Caco-2 (cell line): ENCODE measurements at regions not wholly inside any gene's neighbourhood (a gene's known extent, or its start where the extent isn't known, plus 50 kb on each side); places are given as distances from the start of the nearest gene placed in this dataset.

ENCODE experiments used
- BruUV-seq: library from RNA; stranded (reverse); fragments of 400-500 nt; replicated peaks from 2 replicates; lab custom pipeline; 2021; lab: Mats Ljungman, UMichigan
- CTCF ChIA-PET: fragments of 300-600 bp; sonication (Branson Sonifier 250); formaldehyde crosslinking; loops from one replicate; lab custom pipeline; 2022; ENCODE audit warnings: antibody characterized with exemption; lab: Charles Lee
- POLR2A ChIA-PET: fragments of 300-600 bp; sonication (Branson Sonifier 250); formaldehyde crosslinking; loops from one replicate; lab custom pipeline; 2022; ENCODE audit warnings: antibody characterized with exemption; lab: Charles Lee
- DNase-seq, 2 experiments: peaks; one replicate each; pipeline versions ENCODE4 v3.0.0 to v3.0.0-alpha.2; 2020 to 2022
- H3K27me3 ChIP-seq: replicated peaks from 2 replicates; pipeline ENCODE4 v1.6.0; 2011; ENCODE audit warnings: low read length; ENCODE audit not compliant: control insufficient read depth, insufficient read depth
- H3K36me3 ChIP-seq: 2 replicates; pipeline ENCODE4 v1.5.1; 2011; ENCODE audit warnings: low read length; ENCODE audit not compliant: control insufficient read depth, insufficient read depth
- H3K4me1 ChIP-seq: fragments of 250-450 bp; sonication (Bioruptor Pico); 2 replicates; pipeline ENCODE4 v1.5.1; 2020; ENCODE audit warnings: mild to moderate bottlenecking
- H3K4me3 ChIP-seq: 2 replicates; pipeline ENCODE4 v1.5.1; 2011; ENCODE audit warnings: low read depth, mild to moderate bottlenecking, control low read depth, low read length
- H3K9me3 ChIP-seq: fragments of 250-450 bp; sonication (Bioruptor Pico); 2 replicates; pipeline ENCODE4 v1.5.1; 2020; ENCODE audit warnings: mild to moderate bottlenecking, moderate library complexity
- H3K27ac Mint-ChIP-seq: one replicate; pipeline ENCODE4 v1.8.0; 2022; ENCODE audit warnings: mixed read lengths; ENCODE audit not compliant: unreplicated experiment
- H3K27me3 Mint-ChIP-seq: one replicate; pipeline ENCODE4 v1.8.0; 2022; ENCODE audit warnings: mixed read lengths; ENCODE audit not compliant: insufficient read depth, unreplicated experiment
- H3K36me3 Mint-ChIP-seq: one replicate; pipeline ENCODE4 v1.8.0; 2022; ENCODE audit warnings: mild to moderate bottlenecking, mixed read lengths; ENCODE audit not compliant: insufficient read depth, unreplicated experiment
- H3K4me1 Mint-ChIP-seq: one replicate; pipeline ENCODE4 v1.8.0; 2022; ENCODE audit warnings: low read depth, mixed read lengths; ENCODE audit not compliant: unreplicated experiment
- H3K4me3 Mint-ChIP-seq: one replicate; pipeline ENCODE4 v1.8.0; 2022; ENCODE audit warnings: mild to moderate bottlenecking, moderate library complexity, mixed read lengths; ENCODE audit not compliant: unreplicated experiment
- H3K9me3 Mint-ChIP-seq: one replicate; pipeline ENCODE4 v1.8.0; 2022; ENCODE audit warnings: mixed read lengths; ENCODE audit not compliant: unreplicated experiment
- intact Hi-C: fragments of 100-400 bp; cut with micrococcal nuclease; formaldehyde crosslinking; loops from one replicate; pipeline ENCODE4 v1.10.0; 2022; ENCODE audit not compliant: unreplicated experiment
- TF ChIP-seq, protein P1 (sequence below), 2 experiments: fragments of 200-600 bp in 1 of 2; IDR thresholded peaks; 1 replicate in 1 of 2; 2 replicates in 1 of 2; pipeline versions ENCODE4 v1.5.1 to v1.8.0; 2011 to 2022; ENCODE audit warnings: antibody characterized with exemption in 1 of 2, control low read depth in 1 of 2, inconsistent platforms in 1 of 2, low read depth in 1 of 2, low read length in 1 of 2, mild to moderate bottlenecking in 1 of 2, moderate library complexity in 1 of 2; ENCODE audit not compliant: insufficient read depth in 1 of 2, severe bottlenecking in 1 of 2, unreplicated experiment in 1 of 2

DNA sequence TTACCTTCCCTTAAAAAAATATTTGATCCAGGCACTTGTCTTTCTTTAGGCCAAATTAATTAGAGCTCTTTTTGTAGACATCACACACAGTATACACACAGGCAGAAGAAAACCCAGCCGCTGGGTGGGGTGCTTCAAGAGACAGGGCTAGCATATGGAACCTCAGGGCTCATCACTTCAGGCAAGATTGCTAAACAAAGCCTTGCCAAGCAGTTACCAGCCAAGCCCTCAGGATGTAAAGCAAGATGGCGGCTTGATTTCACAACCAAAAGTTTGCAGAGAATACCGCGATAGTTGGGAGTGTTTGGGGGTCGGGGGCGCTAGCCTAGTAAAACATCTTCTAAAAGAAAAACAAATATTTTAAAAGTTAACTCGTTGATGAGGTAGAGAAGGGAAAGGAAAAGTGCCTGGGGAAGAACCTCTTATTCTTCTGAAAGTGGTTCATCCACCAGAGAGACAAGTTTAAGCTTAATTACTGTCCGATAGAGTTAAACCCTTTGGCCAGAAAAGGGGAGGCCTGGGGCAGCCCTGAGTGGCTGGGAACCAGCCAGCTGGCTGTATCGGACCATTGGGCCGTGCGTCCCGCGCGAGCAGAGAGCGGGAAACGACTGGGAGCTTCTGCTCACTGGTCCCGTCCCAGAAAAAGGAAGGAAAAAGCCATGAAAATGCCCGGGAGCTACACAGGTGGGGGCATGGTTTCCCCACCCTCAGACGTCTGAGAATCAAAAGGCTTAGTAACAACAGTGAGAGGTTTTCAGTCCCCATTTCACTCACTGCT lies 254.9 kb upstream of the PCDH20 start:
- BruUV-seq: no TSS peak
- no peaks in the 10 kb centered on the region for H3K36me3 Mint-ChIP-seq
- intact Hi-C loops: loop anchor here (2.0 kb wide), 1 partner anchor 74 kb away; no protein-coding TSS in a partner anchor

DNA sequence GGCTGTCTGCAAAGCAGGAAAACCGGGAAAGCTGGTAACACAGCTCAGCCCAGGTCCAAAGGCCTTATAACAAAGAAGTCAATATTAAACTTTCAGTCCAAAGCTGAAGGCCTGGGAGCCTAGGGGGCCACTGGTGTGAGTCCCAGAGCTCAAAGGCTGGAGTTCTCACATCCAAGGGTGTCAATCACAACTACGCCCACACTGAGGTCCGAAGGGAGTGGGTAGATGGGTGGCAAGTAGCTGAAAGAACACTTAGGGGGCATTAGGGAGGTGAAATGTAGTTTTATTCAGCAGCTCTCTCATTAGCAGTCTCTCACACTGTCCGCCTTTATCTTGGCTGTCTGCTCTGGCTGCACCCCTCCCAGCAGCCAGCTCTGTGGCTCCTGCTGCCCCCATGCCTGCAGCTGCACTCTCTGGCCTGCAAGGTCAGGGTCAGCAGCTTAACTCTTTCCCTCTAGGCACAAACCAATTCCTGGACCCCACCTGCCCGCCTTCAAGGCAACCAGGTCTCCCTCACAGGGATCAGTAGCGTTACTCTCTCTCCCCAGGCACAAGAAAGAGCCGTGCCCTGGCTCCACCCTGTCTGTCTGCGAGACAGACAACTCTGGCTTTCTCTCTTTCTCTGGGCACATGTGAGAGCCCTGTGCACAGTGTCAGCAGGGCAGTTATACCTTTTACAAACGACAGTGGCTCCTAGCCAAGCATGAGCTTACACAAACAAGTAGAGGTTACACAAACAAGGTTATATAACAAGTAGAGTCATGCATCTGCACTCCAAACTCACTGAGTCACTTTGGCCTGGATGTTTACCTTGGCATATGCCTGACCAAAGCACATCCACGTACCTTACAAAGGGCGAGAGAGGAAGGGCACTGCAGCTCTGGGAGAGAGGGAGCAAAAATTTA lies 249.4 kb upstream of the PCDH20 start:
- DNase-seq: peak in 1 of 2 experiments; percentile 35
- Mint-ChIP-seq H3K4me3 (peak overlapping the region; percentile 20), H3K4me1 (peaks cover 17% of the 10 kb centered on the region), H3K36me3 (no peaks in the 10 kb centered on the region), H3K27me3 (no peaks in the 10 kb centered on the region), H3K27ac (peak overlapping the region; percentile 57), H3K9me3 (peaks cover 5% of the 10 kb centered on the region)
- BruUV-seq: no TSS peak
- TF ChIP-seq, protein P1, sequence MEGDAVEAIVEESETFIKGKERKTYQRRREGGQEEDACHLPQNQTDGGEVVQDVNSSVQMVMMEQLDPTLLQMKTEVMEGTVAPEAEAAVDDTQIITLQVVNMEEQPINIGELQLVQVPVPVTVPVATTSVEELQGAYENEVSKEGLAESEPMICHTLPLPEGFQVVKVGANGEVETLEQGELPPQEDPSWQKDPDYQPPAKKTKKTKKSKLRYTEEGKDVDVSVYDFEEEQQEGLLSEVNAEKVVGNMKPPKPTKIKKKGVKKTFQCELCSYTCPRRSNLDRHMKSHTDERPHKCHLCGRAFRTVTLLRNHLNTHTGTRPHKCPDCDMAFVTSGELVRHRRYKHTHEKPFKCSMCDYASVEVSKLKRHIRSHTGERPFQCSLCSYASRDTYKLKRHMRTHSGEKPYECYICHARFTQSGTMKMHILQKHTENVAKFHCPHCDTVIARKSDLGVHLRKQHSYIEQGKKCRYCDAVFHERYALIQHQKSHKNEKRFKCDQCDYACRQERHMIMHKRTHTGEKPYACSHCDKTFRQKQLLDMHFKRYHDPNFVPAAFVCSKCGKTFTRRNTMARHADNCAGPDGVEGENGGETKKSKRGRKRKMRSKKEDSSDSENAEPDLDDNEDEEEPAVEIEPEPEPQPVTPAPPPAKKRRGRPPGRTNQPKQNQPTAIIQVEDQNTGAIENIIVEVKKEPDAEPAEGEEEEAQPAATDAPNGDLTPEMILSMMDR (IDR thresholded peaks at IDR 0.05; ENCODE audit: insufficient read depth in 1 of 2, low read depth in 1 of 2, low read length in 1 of 2, severe bottlenecking in 1 of 2, unreplicated experiment in 1 of 2): no peak
- intact Hi-C loops: no loop called here
- Histone ChIP-seq H3K4me1 (peaks cover 6% of the 10 kb centered on the region; the same call in 1 of the 2 replicates), H3K4me3 (no peak overlapping the region), H3K9me3 (no peaks in the 10 kb centered on the region), H3K27me3 (no peaks in the 10 kb centered on the region), H3K36me3 (no peaks in the 10 kb centered on the region)
- CTCF ChIA-PET: no interaction called here
- POLR2A ChIA-PET: no interaction called here

More for the DNA sequence above, 254.9 kb upstream of the PCDH20 start:
- Mint-ChIP-seq H3K27me3 (no peaks in the 10 kb centered on the region), H3K9me3 (peaks cover 6% of the 10 kb centered on the region), H3K4me3 (no peak overlapping the region), H3K27ac (no peak overlapping the region), H3K4me1 (peaks cover 4% of the 10 kb centered on the region)
- Histone ChIP-seq H3K36me3 (no peaks in the 10 kb centered on the region), H3K9me3 (no peaks in the 10 kb centered on the region), H3K4me1 (peaks cover 5% of the 10 kb centered on the region; the same call in 1 of the 2 replicates), H3K4me3 (no peak overlapping the region), H3K27me3 (no peaks in the 10 kb centered on the region)
- TF ChIP-seq, protein P1 (IDR thresholded peaks at IDR 0.05; ENCODE audit: insufficient read depth in 1 of 2, low read depth in 1 of 2, low read length in 1 of 2, severe bottlenecking in 1 of 2, unreplicated experiment in 1 of 2): no peak
- no peak for DNase-seq
- POLR2A ChIA-PET: no interaction called here
- CTCF ChIA-PET: no interaction called here

DNA sequence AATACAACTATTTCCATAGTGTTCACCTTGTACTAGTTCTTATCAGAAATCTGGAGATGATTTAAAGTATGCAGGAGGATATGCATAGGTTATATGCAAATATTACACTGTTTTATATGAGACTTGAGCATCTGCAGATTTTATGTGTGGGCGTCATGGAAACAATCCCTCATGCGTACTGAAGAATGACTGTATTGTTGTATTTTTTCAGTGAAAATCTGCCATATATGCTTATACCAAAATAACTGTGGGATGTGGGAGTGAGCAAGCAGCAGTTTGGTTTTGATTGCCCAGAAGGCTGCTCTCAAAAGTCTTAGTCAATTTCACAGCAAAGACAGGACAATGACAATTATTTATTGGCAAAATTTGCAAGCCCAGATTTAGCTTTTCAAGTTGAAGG lies 238.8 kb upstream of the PCDH20 start:
- TF ChIP-seq, protein P1 (IDR thresholded peaks at IDR 0.05; ENCODE audit: insufficient read depth in 1 of 2, low read depth in 1 of 2, low read length in 1 of 2, severe bottlenecking in 1 of 2, unreplicated experiment in 1 of 2): no peak

More for the DNA sequence above, 238.8 kb upstream of the PCDH20 start:
- ChIA-PET CTCF (no interaction called here), POLR2A (no interaction called here)
- Histone ChIP-seq H3K9me3 (no peaks in the 10 kb centered on the region), H3K4me1 (no peaks in the 10 kb centered on the region), H3K36me3 (no peaks in the 10 kb centered on the region), H3K27me3 (no peaks in the 10 kb centered on the region), H3K4me3 (no peak overlapping the region)
- Mint-ChIP-seq H3K9me3 (no peaks in the 10 kb centered on the region), H3K27ac (no peak overlapping the region), H3K36me3 (no peaks in the 10 kb centered on the region), H3K4me1 (no peaks in the 10 kb centered on the region), H3K4me3 (no peak overlapping the region), H3K27me3 (peaks cover 2% of the 10 kb centered on the region)
- no TSS peak for BruUV-seq
- intact Hi-C loops: no loop called here
- DNase-seq: no peak
